WERI-Rb-1 (cell line): ENCODE measurements at regions not wholly inside any gene's neighbourhood (a gene's known extent, or its start where the extent isn't known, plus 50 kb on each side); places are given as distances from the start of the nearest gene placed in this dataset.
"Not testable (repeated sequence)": the region's sequence is repeated elsewhere in the genome, so short reads cannot be mapped to it uniquely, and the experiment has no call there.

Experiments used
- DNase-seq: peaks from one replicate; pipeline ENCODE4 v3.0.0-alpha.2; 2020
- H3K27ac ChIP-seq: fragments of 250-450 bp; sonication (Bioruptor Pico); 2 replicates; pipeline ENCODE4 v1.5.1; 2020; ENCODE audit warnings: mild to moderate bottlenecking, moderate library complexity
- H3K27me3 ChIP-seq: fragments of 250-450 bp; sonication (Bioruptor Pico); 2 replicates; pipeline ENCODE4 v1.5.1; 2021; ENCODE audit warnings: mild to moderate bottlenecking, low read depth, moderate library complexity; ENCODE audit not compliant: insufficient read depth, severe bottlenecking
- H3K36me3 ChIP-seq: fragments of 250-450 bp; sonication (Bioruptor Pico); 2 replicates; pipeline ENCODE4 v1.5.1; 2020; ENCODE audit warnings: mild to moderate bottlenecking, moderate library complexity
- H3K4me3 ChIP-seq: 2 replicates; pipeline ENCODE4 v1.5.1; 2011; ENCODE audit warnings: low read depth, mild to moderate bottlenecking, control low read depth, low read length
- H3K9me3 ChIP-seq: fragments of 250-450 bp; sonication (Bioruptor Pico); 2 replicates; pipeline ENCODE4 v1.5.1; 2021; ENCODE audit warnings: mild to moderate bottlenecking, moderate library complexity; ENCODE audit not compliant: severe bottlenecking
- TF ChIP-seq, protein P1 (sequence below): IDR thresholded peaks from 2 replicates; pipeline ENCODE4 v1.5.1; 2011; ENCODE audit warnings: low read depth, mild to moderate bottlenecking, control low read depth, inconsistent platforms, low read length

- Histone ChIP-seq H3K27ac (no peak overlapping the region), H3K4me3 (no peak overlapping the region), H3K27me3 (no peaks in the 10 kb centered on the region), H3K36me3 (no peaks in the 10 kb centered on the region), H3K9me3 (peaks cover 7% of the 10 kb centered on the region)
- TF ChIP-seq, protein P1, sequence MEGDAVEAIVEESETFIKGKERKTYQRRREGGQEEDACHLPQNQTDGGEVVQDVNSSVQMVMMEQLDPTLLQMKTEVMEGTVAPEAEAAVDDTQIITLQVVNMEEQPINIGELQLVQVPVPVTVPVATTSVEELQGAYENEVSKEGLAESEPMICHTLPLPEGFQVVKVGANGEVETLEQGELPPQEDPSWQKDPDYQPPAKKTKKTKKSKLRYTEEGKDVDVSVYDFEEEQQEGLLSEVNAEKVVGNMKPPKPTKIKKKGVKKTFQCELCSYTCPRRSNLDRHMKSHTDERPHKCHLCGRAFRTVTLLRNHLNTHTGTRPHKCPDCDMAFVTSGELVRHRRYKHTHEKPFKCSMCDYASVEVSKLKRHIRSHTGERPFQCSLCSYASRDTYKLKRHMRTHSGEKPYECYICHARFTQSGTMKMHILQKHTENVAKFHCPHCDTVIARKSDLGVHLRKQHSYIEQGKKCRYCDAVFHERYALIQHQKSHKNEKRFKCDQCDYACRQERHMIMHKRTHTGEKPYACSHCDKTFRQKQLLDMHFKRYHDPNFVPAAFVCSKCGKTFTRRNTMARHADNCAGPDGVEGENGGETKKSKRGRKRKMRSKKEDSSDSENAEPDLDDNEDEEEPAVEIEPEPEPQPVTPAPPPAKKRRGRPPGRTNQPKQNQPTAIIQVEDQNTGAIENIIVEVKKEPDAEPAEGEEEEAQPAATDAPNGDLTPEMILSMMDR, result no peak
- no peak for DNase-seq
Measured at GRCh38 chrX:39492497-39493162, 605.1 kb downstream of the BCOR start.

GRCh38 chrX:39493168-39493567 is 604.6 kb downstream of the BCOR start:
- Histone ChIP-seq H3K4me3 (no peak overlapping the region), H3K36me3 (no peaks in the 10 kb centered on the region), H3K27ac (no peak overlapping the region), H3K9me3 (peaks cover 7% of the 10 kb centered on the region), H3K27me3 (no peaks in the 10 kb centered on the region)
- TF ChIP-seq, protein P1, result no peak
- no peak for DNase-seq

DNA sequence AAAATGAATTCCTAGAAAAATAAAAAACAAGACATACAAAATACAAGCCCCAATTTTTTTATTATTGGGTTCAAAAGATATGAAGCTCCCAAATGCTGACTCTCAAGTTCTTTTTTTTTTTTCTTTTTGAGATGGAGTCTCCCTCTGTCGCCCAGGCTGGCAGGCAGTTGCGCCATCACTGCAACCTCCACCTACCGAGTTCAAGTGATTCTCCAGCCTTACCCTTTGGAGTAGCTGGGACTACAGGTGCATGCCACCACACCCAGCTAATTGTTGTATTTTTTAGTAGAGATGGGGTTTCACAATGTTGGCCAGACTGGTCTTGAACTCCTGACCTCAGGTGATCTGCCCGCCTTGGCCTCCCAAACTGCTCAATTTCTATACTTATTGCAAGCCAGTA is 600.6 kb downstream of the BCOR start:
- H3K36me3 ChIP-seq, DNase-seq, H3K4me3 ChIP-seq, H3K9me3 ChIP-seq, H3K27me3 ChIP-seq: not testable (repeated sequence)
- peak overlapping the region; percentile 67 for H3K27ac ChIP-seq

GRCh38 chrX:39497702-39498265 is 600.0 kb downstream of the BCOR start:
- H3K4me3 ChIP-seq, result no peak overlapping the region
- DNase-seq, result peak; percentile 93
- H3K27me3 ChIP-seq, result no peaks in the 10 kb centered on the region
- H3K36me3 ChIP-seq, result no peaks in the 10 kb centered on the region
- peak overlapping the region; percentile 67 for H3K27ac ChIP-seq
- H3K9me3 ChIP-seq, result peaks cover 3% of the 10 kb centered on the region
- TF ChIP-seq, protein P1, result no peak

DNA sequence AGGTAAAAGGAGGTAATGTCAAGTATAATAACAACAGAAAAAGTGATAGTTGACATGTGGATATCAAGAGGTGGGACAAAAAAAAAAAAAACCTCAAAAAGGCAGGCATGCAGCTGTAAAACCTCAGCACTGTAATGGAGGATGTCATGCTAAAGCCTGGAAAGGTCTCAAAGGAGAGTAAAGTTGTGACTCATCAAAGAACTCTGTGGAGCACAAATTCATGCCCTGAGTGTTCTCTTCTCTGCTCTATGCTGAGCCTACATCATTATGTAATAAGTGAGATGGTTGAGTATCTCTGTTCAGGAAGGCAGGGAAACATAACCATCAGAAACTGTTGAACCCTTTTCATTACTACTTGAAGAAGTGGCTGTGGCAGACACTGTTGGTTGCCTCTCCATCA is 597.8 kb downstream of the BCOR start:
- Histone ChIP-seq H3K36me3 (no peaks in the 10 kb centered on the region), H3K9me3 (peaks cover 3% of the 10 kb centered on the region), H3K27me3 (no peaks in the 10 kb centered on the region), H3K27ac (no peak overlapping the region), H3K4me3 (no peak overlapping the region)
- TF ChIP-seq, protein P1, result no peak
- DNase-seq, result no peak

DNA sequence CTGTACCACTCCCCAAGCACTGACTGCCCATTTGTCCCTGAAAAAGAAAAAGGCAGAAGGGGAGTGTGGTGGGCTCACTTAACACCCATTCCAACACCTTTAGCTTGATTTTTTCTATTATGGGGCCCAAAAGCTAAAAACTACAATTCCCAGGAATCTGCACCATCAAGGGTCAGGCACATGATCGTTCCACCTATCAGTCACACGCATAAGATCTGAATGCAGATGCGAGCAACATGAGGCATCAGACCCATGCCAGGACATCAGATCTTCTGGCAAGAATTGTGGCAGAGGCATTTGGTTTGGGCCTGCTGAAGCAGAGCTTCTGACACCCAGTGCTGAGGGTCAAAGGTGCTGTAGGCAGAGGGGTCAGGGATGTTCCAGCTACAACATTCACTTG is 595.9 kb downstream of the BCOR start:
- Histone ChIP-seq H3K36me3 (no peaks in the 10 kb centered on the region), H3K27me3 (no peaks in the 10 kb centered on the region), H3K4me3 (no peak overlapping the region), H3K9me3 (no peaks in the 10 kb centered on the region), H3K27ac (no peak overlapping the region)
- no peak for DNase-seq
- TF ChIP-seq, protein P1, result no peak
